GM12878 (cell line): ENCODE measurements at regions not wholly inside any gene's neighbourhood (a gene's known extent, or its start where the extent isn't known, plus 50 kb on each side); places are given as distances from the start of the nearest gene placed in this dataset.
"Not testable (repeated sequence)": the region's sequence is repeated elsewhere in the genome, so short reads cannot be mapped to it uniquely, and the experiment has no call there.

Experiments used
- ATAC-seq: fragments of 200-7000 bp; cut with Tn5 transposase; 3 replicates; pipeline ENCODE4 v1.9.1; 2020; ENCODE audit warnings: mild to moderate bottlenecking, moderate library complexity
- BruUV-seq: library from RNA; stranded (reverse); fragments of 400-500 nt; replicated peaks from 2 replicates; lab custom pipeline; 2021; lab: Mats Ljungman, UMichigan
- CTCF ChIA-PET: fragments of 300-600 bp; sonication (Branson Sonifier 250); formaldehyde crosslinking; extraction: SDS; loops from one replicate; lab custom pipeline; 2021; ENCODE audit warnings: inconsistent platforms; lab: Yijun Ruan, JAX
- POLR2A ChIA-PET: fragments of 350-600 bp; formaldehyde crosslinking; extraction: SDS; loops from one replicate; lab custom pipeline; 2021; ENCODE audit warnings: inconsistent platforms; lab: Charles Lee
- RAD21 ChIA-PET: fragments of 300-600 bp; sonication (Branson Sonifier 250); formaldehyde crosslinking; loops from one replicate; lab custom pipeline; 2023; ENCODE audit warnings: antibody characterized with exemption; ENCODE audit not compliant: unreplicated experiment; lab: Charles Lee
- SMC1A ChIA-PET: fragments of 300-600 bp; sonication (Branson Sonifier 250); formaldehyde crosslinking; loops from one replicate; lab custom pipeline; 2023; ENCODE audit not compliant: unreplicated experiment, uncharacterized antibody; lab: Charles Lee
- DNase-seq: peaks from one replicate; pipeline ENCODE4 v3.0.0-alpha.2; 2011; ENCODE audit warnings: low read depth, low spot score
- FAIRE-seq: peaks from 3 replicates; lab custom pipeline; 2011; peaks lifted over from hg19 to GRCh38; lab: Jason Lieb, UNC
- H2AFZ ChIP-seq: 2 replicates; pipeline ENCODE4 v1.6.0; 2011; ENCODE audit warnings: low read depth, low read length, control low read depth; ENCODE audit not compliant: control insufficient read depth
- H3K27ac ChIP-seq: 2 replicates; pipeline ENCODE4 v1.5.1; 2011; ENCODE audit warnings: control low read depth; ENCODE audit not compliant: control insufficient read depth, insufficient read depth
- H3K27me3 ChIP-seq, 2 experiments: replicated peaks in 1 of 2; 2 replicates each; pipeline versions ENCODE4 v1.6.0 to v1.6.1; 2011; ENCODE audit warnings: low read length in 1 of 2; ENCODE audit not compliant: control insufficient read depth in 2 of 2, insufficient read depth in 2 of 2
- H3K36me3 ChIP-seq, 2 experiments: 2 replicates each; pipeline ENCODE4 v1.5.1; 2011; ENCODE audit warnings: low read length in 1 of 2; ENCODE audit not compliant: control insufficient read depth in 2 of 2, insufficient read depth in 2 of 2
- H3K4me1 ChIP-seq: 2 replicates; pipeline ENCODE4 v1.6.1; 2011; ENCODE audit warnings: mild to moderate bottlenecking, low read length, moderate library complexity, mixed read lengths; ENCODE audit not compliant: control insufficient read depth, insufficient read depth
- H3K4me2 ChIP-seq: 2 replicates; pipeline ENCODE4 v1.6.0; 2011; ENCODE audit warnings: control low read depth; ENCODE audit not compliant: control insufficient read depth, insufficient read depth
- H3K4me3 ChIP-seq: fragments of 200-600 bp; sonication (generic); 2 replicates; pipeline ENCODE4 v1.5.1; 2016
- H3K79me2 ChIP-seq: 2 replicates; pipeline ENCODE4 v1.6.0; 2011; ENCODE audit warnings: low read length; ENCODE audit not compliant: control insufficient read depth, insufficient read depth
- H3K9ac ChIP-seq: 2 replicates; pipeline ENCODE4 v1.8.0; 2011; ENCODE audit warnings: low read length, control low read depth, mixed read lengths; ENCODE audit not compliant: control insufficient read depth, insufficient read depth
- H3K9me3 ChIP-seq: replicated peaks from 3 replicates; pipeline ENCODE4 v1.5.1; 2011; ENCODE audit warnings: mild to moderate bottlenecking, low read length; ENCODE audit not compliant: control insufficient read depth, insufficient read depth
- H4K20me1 ChIP-seq: 2 replicates; pipeline ENCODE4 v1.6.0; 2011; ENCODE audit not compliant: control insufficient read depth, insufficient read depth
- CHD1 ChIP-seq: IDR thresholded peaks from 2 replicates; pipeline ENCODE4 v1.6.1; 2012; ENCODE audit warnings: low read depth, low read length, improper control_type of control experiment
- CREB1 ChIP-seq: IDR thresholded peaks from 2 replicates; pipeline ENCODE4 v1.6.1; 2012; ENCODE audit warnings: low read depth, mild to moderate bottlenecking, inconsistent platforms
- GABPA ChIP-seq: IDR thresholded peaks from 2 replicates; pipeline ENCODE4 v1.6.1; 2014; ENCODE audit warnings: antibody characterized with exemption, low read depth, mild to moderate bottlenecking, inconsistent platforms
- HDAC2 ChIP-seq: fragments of 200-600 bp; sonication (generic); IDR thresholded peaks from 2 replicates; pipeline ENCODE4 v1.6.1; 2017
- HDGF ChIP-seq: fragments of 450-650 bp; IDR thresholded peaks from 2 replicates; pipeline ENCODE4 v1.6.1; 2016; ENCODE audit warnings: antibody characterized with exemption
- MTA2 ChIP-seq: fragments of 450-650 bp; IDR thresholded peaks from 2 replicates; pipeline ENCODE4 v1.6.1; 2016; ENCODE audit warnings: low read depth, mild to moderate bottlenecking, moderate library complexity
- RUNX3 ChIP-seq: IDR thresholded peaks from 2 replicates; pipeline ENCODE4 v1.6.1; 2012; ENCODE audit warnings: low read length, inconsistent platforms
- SP1 ChIP-seq: IDR thresholded peaks from one replicate; pipeline ENCODE4 v1.6.1; 2011; ENCODE audit warnings: low read depth, low read length
- TCF3 ChIP-seq: IDR thresholded peaks from 2 replicates; pipeline ENCODE4 v1.6.1; 2012; ENCODE audit warnings: low read depth, mild to moderate bottlenecking, low read length, borderline replicate concordance; ENCODE audit not compliant: insufficient read depth
- WRNIP1 ChIP-seq: IDR thresholded peaks from 2 replicates; pipeline ENCODE4 v1.6.1; 2011; ENCODE audit warnings: low read depth, low read length, improper control_type of control experiment, borderline replicate concordance
- ZNF217 ChIP-seq: fragments of 450-650 bp; IDR thresholded peaks from 2 replicates; pipeline ENCODE4 v1.6.1; 2017; ENCODE audit warnings: antibody characterized with exemption, mild to moderate bottlenecking
- WGBS: methylation state at CpG from one replicate; pipeline ENCODE4 v1.1.6; 2016; ENCODE audit warnings: low lambda C conversion rate; ENCODE audit not compliant: insufficient replicate concordance, insufficient coverage; ENCODE audit errors: missing lambda C conversion rate; 5-methylcytosine and 5-hydroxymethylcytosine counted together
- in situ Hi-C: fragments of 300-500 bp; cut with MboI; formaldehyde crosslinking; loops from 9 replicates; pipeline ENCODE4 v1.14.3; 2018; ENCODE audit warnings: mixed read lengths
- intact Hi-C: fragments of 100-400 bp; cut with micrococcal nuclease; formaldehyde crosslinking; loops from one replicate; pipeline ENCODE4 v1.14.2; 2022; ENCODE audit not compliant: unreplicated experiment
- TF ChIP-seq, protein P1 (sequence below): fragments of 450-650 bp; IDR thresholded peaks from 2 replicates; pipeline ENCODE4 v1.6.1; 2018; ENCODE audit warnings: borderline replicate concordance, mild to moderate bottlenecking; ENCODE audit not compliant: partially characterized antibody

DNA sequence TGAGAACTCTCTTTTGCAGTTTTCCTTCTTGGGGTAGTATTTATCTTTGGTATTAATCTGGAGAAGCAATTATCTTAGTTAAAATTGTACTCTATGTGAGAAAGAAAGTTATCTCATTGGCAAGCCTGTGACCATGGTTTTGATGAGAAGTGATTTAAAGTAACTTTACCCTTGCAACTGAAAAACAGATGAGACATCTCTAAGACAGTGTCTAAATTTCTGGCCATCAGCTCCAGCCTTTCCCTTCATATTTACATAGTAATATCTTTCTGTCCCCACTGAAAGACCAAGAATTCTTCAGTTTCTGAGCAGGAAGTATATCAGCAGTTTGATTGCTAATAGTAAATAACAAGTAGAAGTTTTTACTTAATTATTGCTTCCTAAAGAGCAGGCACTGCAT is 386.1 kb upstream of the SYNCRIP start:
- no peaks in the 10 kb centered on the region for H3K79me2 ChIP-seq
- no peak overlapping the region for H3K4me3 ChIP-seq
- in situ Hi-C loops: no loop called here
- intact Hi-C loops: no loop called here
- RAD21 ChIA-PET: no interaction called here
- H3K4me1 ChIP-seq: no peaks in the 10 kb centered on the region
- no peak for ATAC-seq
- no peak for FAIRE-seq
- no peak for DNase-seq
- H3K9me3 ChIP-seq: no peaks in the 10 kb centered on the region
- no peak overlapping the region for H2AFZ ChIP-seq
- no peaks in the 10 kb centered on the region for H3K27me3 ChIP-seq
- POLR2A ChIA-PET: no interaction called here
- H3K27ac ChIP-seq: no peak overlapping the region
- SMC1A ChIA-PET: interaction anchor here (0.5 kb wide), 1 partner anchor 972 kb away, joined by 4 read pairs; no protein-coding TSS in a partner anchor
- CTCF ChIA-PET: no interaction called here
- no peak overlapping the region for H3K4me2 ChIP-seq
- H3K9ac ChIP-seq: no peak overlapping the region
- no peaks in the 10 kb centered on the region for H3K36me3 ChIP-seq
- no peaks in the 10 kb centered on the region for H4K20me1 ChIP-seq
- no peak for TF ChIP-seq TCF3
- no peak for TF ChIP-seq WRNIP1
- no peak for TF ChIP-seq RUNX3
- no peak for TF ChIP-seq CHD1
- TF ChIP-seq CREB1: no peak
- TF ChIP-seq ZNF217: no peak
- no peak for TF ChIP-seq HDAC2
- no peak for TF ChIP-seq SP1
- TF ChIP-seq MTA2: no peak
- TF ChIP-seq, protein P1, sequence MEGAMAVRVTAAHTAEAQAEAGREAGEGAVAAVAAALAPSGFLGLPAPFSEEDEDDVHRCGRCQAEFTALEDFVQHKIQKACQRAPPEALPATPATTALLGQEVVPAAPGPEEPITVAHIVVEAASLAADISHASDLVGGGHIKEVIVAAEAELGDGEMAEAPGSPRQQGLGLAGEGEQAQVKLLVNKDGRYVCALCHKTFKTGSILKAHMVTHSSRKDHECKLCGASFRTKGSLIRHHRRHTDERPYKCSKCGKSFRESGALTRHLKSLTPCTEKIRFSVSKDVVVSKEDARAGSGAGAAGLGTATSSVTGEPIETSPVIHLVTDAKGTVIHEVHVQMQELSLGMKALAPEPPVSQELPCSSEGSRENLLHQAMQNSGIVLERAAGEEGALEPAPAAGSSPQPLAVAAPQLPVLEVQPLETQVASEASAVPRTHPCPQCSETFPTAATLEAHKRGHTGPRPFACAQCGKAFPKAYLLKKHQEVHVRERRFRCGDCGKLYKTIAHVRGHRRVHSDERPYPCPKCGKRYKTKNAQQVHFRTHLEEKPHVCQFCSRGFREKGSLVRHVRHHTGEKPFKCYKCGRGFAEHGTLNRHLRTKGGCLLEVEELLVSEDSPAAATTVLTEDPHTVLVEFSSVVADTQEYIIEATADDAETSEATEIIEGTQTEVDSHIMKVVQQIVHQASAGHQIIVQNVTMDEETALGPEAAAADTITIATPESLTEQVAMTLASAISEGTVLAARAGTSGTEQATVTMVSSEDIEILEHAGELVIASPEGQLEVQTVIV: no peak
- no peak for TF ChIP-seq HDGF
- no peak for TF ChIP-seq GABPA
- no TSS peak for BruUV-seq

DNA sequence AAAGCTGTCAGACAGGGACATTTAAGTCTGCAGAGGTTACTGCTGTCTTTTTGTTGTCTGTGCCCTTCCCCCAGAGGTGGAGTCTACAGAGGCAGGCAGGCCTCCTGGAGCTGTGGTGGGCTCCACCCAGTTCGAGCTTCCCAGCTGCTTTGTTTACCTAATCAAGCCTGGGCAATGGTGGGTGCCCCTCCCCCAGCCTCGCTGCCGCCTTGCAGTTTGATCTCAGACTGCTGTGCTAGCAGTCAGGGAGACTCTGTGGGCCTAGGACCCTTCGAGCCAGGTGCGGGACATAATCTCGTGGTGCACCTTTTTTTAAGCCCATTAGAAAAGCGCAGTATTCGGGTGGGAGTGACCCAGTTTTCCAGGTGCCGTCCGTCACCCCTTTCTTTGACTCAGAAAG is 384.2 kb upstream of the SYNCRIP start:
- H3K9me3 ChIP-seq, H3K27ac ChIP-seq, intact Hi-C loops, H3K79me2 ChIP-seq, POLR2A ChIA-PET, H3K27me3 ChIP-seq, SMC1A ChIA-PET, CTCF ChIA-PET, H4K20me1 ChIP-seq, in situ Hi-C loops, DNase-seq, H3K9ac ChIP-seq, H3K4me1 ChIP-seq, RAD21 ChIA-PET, H3K4me2 ChIP-seq, H3K4me3 ChIP-seq, H2AFZ ChIP-seq, ATAC-seq, BruUV-seq, FAIRE-seq, H3K36me3 ChIP-seq: not testable (repeated sequence)
- WGBS: 47% methylated on average over 10 of the region's 10 CpGs
